Rectal smooth muscle tissue (tissue), 1 donor: ENCODE measurements at regions not wholly inside any gene's neighbourhood (a gene's known extent, or its start where the extent isn't known, plus 50 kb on each side); places are given as distances from the start of the nearest gene placed in this dataset.
"Not testable (repeated sequence)": the region's sequence is repeated elsewhere in the genome, so short reads cannot be mapped to it uniquely, and the experiment has no call there.

Experiments
- H3K27ac ChIP-seq: one replicate; pipeline ENCODE4 v1.7.0; 2013; ENCODE audit warnings: low read depth, low read length, inconsistent platforms
- H3K27me3 ChIP-seq: one replicate; pipeline ENCODE4 v1.7.0; 2013; ENCODE audit warnings: low read length; ENCODE audit not compliant: control insufficient read depth, insufficient read depth
- H3K36me3 ChIP-seq: one replicate; pipeline ENCODE4 v1.7.0; 2013; ENCODE audit warnings: low read length; ENCODE audit not compliant: control insufficient read depth, insufficient read depth
- H3K4me1 ChIP-seq: one replicate; pipeline ENCODE4 v1.7.0; 2013; ENCODE audit warnings: low read length; ENCODE audit not compliant: control insufficient read depth, insufficient read depth
- H3K4me3 ChIP-seq: one replicate; pipeline ENCODE4 v1.7.0; 2013; ENCODE audit warnings: low read length
- H3K9ac ChIP-seq: one replicate; pipeline ENCODE4 v1.7.0; 2013; ENCODE audit warnings: low read length

- no peak overlapping the region for H3K9ac ChIP-seq
- H3K4me3 ChIP-seq, result no peak overlapping the region
- no peaks in the 10 kb centered on the region for H3K36me3 ChIP-seq
- H3K4me1 ChIP-seq, result no peaks in the 10 kb centered on the region
- no peaks in the 10 kb centered on the region for H3K27me3 ChIP-seq
- H3K27ac ChIP-seq, result no peak overlapping the region
These were observed 428.0 kb downstream of the ACTL7B start for GRCh38 chr9:108427751-108428150.

GRCh38 chr9:108426421-108426940 is 429.3 kb downstream of the ACTL7B start:
- H3K9ac ChIP-seq, H3K4me1 ChIP-seq, H3K27ac ChIP-seq, H3K4me3 ChIP-seq, H3K36me3 ChIP-seq, H3K27me3 ChIP-seq: not testable (repeated sequence)

GRCh38 chr9:108423433-108423832 is 432.4 kb downstream of the ACTL7B start:
- no peak overlapping the region for H3K27ac ChIP-seq
- no peak overlapping the region for H3K4me3 ChIP-seq
- H3K27me3 ChIP-seq, result no peaks in the 10 kb centered on the region
- H3K9ac ChIP-seq, result no peak overlapping the region
- no peaks in the 10 kb centered on the region for H3K4me1 ChIP-seq
- no peaks in the 10 kb centered on the region for H3K36me3 ChIP-seq

GRCh38 chr9:108419379-108419778 is 436.4 kb downstream of the ACTL7B start:
- Histone ChIP-seq H3K9ac (no peak overlapping the region), H3K27me3 (no peaks in the 10 kb centered on the region), H3K36me3 (no peaks in the 10 kb centered on the region), H3K4me3 (no peak overlapping the region), H3K4me1 (no peaks in the 10 kb centered on the region), H3K27ac (no peak overlapping the region)

- H3K27ac ChIP-seq, result no peak overlapping the region
- no peak overlapping the region for H3K4me3 ChIP-seq
- no peaks in the 10 kb centered on the region for H3K27me3 ChIP-seq
- no peak overlapping the region for H3K9ac ChIP-seq
- H3K4me1 ChIP-seq, result no peaks in the 10 kb centered on the region
- H3K36me3 ChIP-seq, result no peaks in the 10 kb centered on the region
These were observed 438.1 kb downstream of the ACTL7B start for GRCh38 chr9:108417726-108418125.

- H3K9ac ChIP-seq, result no peak overlapping the region
- H3K4me3 ChIP-seq, result no peak overlapping the region
These were observed 438.5 kb downstream of the ACTL7B start for GRCh38 chr9:108417312-108417711.

GRCh38 chr9:108416324-108416723 is 439.5 kb downstream of the ACTL7B start:
- H3K9ac ChIP-seq, result no peak overlapping the region
- no peak overlapping the region for H3K4me3 ChIP-seq

More at GRCh38 chr9:108417312-108417711, 438.5 kb downstream of the ACTL7B start:
- H3K27me3 ChIP-seq, result no peaks in the 10 kb centered on the region
- H3K36me3 ChIP-seq, result no peaks in the 10 kb centered on the region
- no peaks in the 10 kb centered on the region for H3K4me1 ChIP-seq
- H3K27ac ChIP-seq, result no peak overlapping the region

GRCh38 chr9:108413809-108414208 is 442.0 kb downstream of the ACTL7B start:
- no peak overlapping the region for H3K27ac ChIP-seq
- no peak overlapping the region for H3K9ac ChIP-seq
- H3K27me3 ChIP-seq, result no peaks in the 10 kb centered on the region

More at GRCh38 chr9:108416324-108416723, 439.5 kb downstream of the ACTL7B start:
- no peaks in the 10 kb centered on the region for H3K36me3 ChIP-seq
- no peaks in the 10 kb centered on the region for H3K4me1 ChIP-seq
- no peaks in the 10 kb centered on the region for H3K27me3 ChIP-seq
- H3K27ac ChIP-seq, result no peak overlapping the region

GRCh38 chr9:108412755-108413154 is 443.0 kb downstream of the ACTL7B start:
- no peaks in the 10 kb centered on the region for H3K4me1 ChIP-seq
- H3K27me3 ChIP-seq, result no peaks in the 10 kb centered on the region
- no peak overlapping the region for H3K9ac ChIP-seq
- no peak overlapping the region for H3K4me3 ChIP-seq
- no peak overlapping the region for H3K27ac ChIP-seq
- H3K36me3 ChIP-seq, result no peaks in the 10 kb centered on the region

More at GRCh38 chr9:108413809-108414208, 442.0 kb downstream of the ACTL7B start:
- Histone ChIP-seq H3K4me1 (no peaks in the 10 kb centered on the region), H3K4me3 (no peak overlapping the region), H3K36me3 (no peaks in the 10 kb centered on the region)

- Histone ChIP-seq H3K4me1 (no peaks in the 10 kb centered on the region), H3K27ac (no peak overlapping the region), H3K4me3 (no peak overlapping the region), H3K9ac (no peak overlapping the region), H3K27me3 (no peaks in the 10 kb centered on the region), H3K36me3 (no peaks in the 10 kb centered on the region)
These were observed 444.2 kb downstream of the ACTL7B start for GRCh38 chr9:108411632-108412031.

GRCh38 chr9:108410161-108410560 is 445.6 kb downstream of the ACTL7B start:
- H3K9ac ChIP-seq, result no peak overlapping the region
- no peaks in the 10 kb centered on the region for H3K27me3 ChIP-seq
- no peaks in the 10 kb centered on the region for H3K4me1 ChIP-seq

GRCh38 chr9:108400297-108400696 is 455.5 kb downstream of the ACTL7B start:
- H3K27me3 ChIP-seq, result no peaks in the 10 kb centered on the region
- H3K9ac ChIP-seq, result no peak overlapping the region
- H3K4me3 ChIP-seq, result no peak overlapping the region
- H3K4me1 ChIP-seq, result no peaks in the 10 kb centered on the region
- H3K36me3 ChIP-seq, result no peaks in the 10 kb centered on the region
- no peak overlapping the region for H3K27ac ChIP-seq

More at GRCh38 chr9:108410161-108410560, 445.6 kb downstream of the ACTL7B start:
- Histone ChIP-seq H3K4me3 (no peak overlapping the region), H3K27ac (no peak overlapping the region), H3K36me3 (no peaks in the 10 kb centered on the region)

- Histone ChIP-seq H3K36me3 (no peaks in the 10 kb centered on the region), H3K4me3 (no peak overlapping the region), H3K27me3 (no peaks in the 10 kb centered on the region), H3K27ac (no peak overlapping the region), H3K4me1 (no peaks in the 10 kb centered on the region), H3K9ac (no peak overlapping the region)
These were observed 455.9 kb downstream of the ACTL7B start for GRCh38 chr9:108399851-108400250.
